GM12864 (cell line): ENCODE measurements at regions not wholly inside any gene's neighbourhood (a gene's known extent, or its start where the extent isn't known, plus 50 kb on each side); places are given as distances from the start of the nearest gene placed in this dataset.
A peak's percentile ranks its signal among the peaks of the same experiment; 100 is the strongest.

Source experiments
- DNase-seq: peaks from one replicate; pipeline ENCODE4 v3.0.0-alpha.2; 2011; ENCODE audit warnings: low read depth
- H3K4me3 ChIP-seq: 2 replicates; pipeline ENCODE4 v1.5.1; 2011; ENCODE audit warnings: mild to moderate bottlenecking, low read depth, low read length, control low read depth
- TF ChIP-seq, protein P1 (sequence below): IDR thresholded peaks from 2 replicates; pipeline ENCODE4 v1.5.1; 2011; ENCODE audit warnings: low read depth, mild to moderate bottlenecking, moderate library complexity, low read length, control low read depth, inconsistent platforms; ENCODE audit errors: missing control alignments

DNA sequence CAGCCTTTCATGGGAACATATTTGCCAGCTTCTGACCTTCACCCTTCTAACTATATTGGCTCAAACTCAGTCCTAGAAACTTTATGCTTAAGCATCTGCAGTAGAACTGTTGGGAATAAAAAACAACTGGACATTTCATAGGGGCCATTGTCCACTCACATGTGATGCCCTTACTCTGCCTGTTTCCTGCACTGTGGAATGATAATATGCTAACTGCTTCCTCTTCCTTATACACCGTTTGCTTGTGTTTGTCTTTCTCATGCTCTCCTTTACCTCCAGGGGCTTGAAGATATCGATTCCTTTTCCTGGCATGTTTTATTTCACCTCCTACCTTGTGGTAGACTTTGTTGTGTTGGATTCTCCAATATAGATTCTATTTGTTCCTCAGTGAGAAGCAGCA, 333.0 kb upstream of the DDI1 start:
- TF ChIP-seq, protein P1, sequence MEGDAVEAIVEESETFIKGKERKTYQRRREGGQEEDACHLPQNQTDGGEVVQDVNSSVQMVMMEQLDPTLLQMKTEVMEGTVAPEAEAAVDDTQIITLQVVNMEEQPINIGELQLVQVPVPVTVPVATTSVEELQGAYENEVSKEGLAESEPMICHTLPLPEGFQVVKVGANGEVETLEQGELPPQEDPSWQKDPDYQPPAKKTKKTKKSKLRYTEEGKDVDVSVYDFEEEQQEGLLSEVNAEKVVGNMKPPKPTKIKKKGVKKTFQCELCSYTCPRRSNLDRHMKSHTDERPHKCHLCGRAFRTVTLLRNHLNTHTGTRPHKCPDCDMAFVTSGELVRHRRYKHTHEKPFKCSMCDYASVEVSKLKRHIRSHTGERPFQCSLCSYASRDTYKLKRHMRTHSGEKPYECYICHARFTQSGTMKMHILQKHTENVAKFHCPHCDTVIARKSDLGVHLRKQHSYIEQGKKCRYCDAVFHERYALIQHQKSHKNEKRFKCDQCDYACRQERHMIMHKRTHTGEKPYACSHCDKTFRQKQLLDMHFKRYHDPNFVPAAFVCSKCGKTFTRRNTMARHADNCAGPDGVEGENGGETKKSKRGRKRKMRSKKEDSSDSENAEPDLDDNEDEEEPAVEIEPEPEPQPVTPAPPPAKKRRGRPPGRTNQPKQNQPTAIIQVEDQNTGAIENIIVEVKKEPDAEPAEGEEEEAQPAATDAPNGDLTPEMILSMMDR, result no peak
- no peak overlapping the region for H3K4me3 ChIP-seq
- no peak for DNase-seq

DNA sequence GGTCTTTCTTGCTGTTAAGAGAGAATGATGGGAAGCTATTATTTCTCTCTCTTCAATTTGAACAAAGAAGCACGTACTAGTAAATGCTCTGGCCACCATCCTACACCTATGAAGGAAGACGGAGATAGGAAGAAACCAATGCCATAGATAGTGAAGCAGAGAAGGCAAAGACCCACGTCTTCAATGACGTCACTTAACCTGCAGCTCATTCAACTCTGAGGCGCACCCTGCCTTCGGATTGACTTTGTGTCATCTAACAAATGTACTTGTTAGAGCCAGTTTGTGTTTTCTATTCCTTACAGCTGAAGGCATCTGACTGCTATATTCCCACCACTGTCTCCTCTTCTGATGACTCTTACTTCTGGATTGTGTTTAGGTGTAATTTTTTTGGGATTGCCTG, 332.5 kb upstream of the DDI1 start:
- TF ChIP-seq, protein P1, result no peak
- DNase-seq, result no peak
- H3K4me3 ChIP-seq, result no peak overlapping the region

DNA sequence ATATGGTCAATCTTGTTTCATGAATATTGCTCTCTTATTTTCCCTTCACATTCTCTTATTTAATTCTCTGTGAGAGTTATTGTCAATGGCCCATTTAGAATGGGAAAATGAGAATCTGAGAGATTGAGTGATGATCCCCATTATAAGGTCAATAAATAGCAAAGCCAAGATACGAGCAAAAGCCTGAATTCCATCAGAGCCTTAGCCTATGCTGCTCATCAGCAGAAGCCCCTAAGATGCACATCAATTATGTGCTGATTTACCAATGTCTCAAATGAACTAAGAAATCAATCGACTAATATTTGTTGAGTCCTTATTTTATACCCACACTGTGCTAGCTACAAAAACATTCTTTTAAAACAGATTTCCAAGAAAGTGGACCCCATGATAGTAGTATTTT, 330.8 kb upstream of the DDI1 start:
- TF ChIP-seq, protein P1, result no peak
- H3K4me3 ChIP-seq, result no peak overlapping the region
- no peak for DNase-seq

DNA sequence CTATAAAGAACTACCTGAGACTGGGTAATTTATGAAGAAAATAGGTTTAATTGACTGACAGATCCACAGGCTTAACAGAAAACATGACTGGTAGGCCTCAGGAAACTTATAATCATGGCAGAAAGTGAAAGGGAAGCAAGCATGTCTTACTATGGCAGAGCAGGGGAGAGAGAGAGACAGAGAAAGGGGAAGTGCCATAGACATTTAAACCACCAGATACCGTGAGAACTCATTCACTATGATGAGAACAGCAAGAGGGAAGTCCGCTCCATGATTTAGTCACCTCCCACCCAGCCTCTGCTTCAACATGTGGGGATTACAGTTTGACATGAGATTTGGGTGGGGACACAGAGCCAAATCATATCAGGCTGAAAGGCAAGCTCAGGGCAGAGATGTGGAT, 327.1 kb upstream of the DDI1 start:
- peak; percentile 10 for DNase-seq

DNA sequence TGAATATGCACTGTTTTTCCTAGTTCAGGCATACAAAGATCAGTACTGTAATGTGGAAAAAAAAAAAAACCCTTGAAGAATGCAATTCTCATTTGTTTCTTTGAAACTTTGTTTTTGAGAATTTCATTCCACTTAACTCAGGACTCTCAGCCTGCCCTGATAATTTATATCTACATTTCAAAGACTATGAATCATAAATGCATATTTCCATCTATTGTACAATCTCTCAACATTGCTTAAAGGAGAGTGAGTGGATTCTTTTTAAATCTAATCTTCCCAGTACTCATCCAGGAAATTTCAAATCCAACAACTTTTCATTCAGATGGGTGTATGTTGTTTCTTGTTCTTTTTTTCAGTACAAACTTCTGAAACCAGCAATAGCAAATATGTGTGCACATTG, 322.2 kb upstream of the DDI1 start:
- DNase-seq, result no peak
- TF ChIP-seq, protein P1, result no peak

More for the DNA sequence above, 327.1 kb upstream of the DDI1 start:
- TF ChIP-seq, protein P1, result no peak
- H3K4me3 ChIP-seq, result no peak overlapping the region

DNA sequence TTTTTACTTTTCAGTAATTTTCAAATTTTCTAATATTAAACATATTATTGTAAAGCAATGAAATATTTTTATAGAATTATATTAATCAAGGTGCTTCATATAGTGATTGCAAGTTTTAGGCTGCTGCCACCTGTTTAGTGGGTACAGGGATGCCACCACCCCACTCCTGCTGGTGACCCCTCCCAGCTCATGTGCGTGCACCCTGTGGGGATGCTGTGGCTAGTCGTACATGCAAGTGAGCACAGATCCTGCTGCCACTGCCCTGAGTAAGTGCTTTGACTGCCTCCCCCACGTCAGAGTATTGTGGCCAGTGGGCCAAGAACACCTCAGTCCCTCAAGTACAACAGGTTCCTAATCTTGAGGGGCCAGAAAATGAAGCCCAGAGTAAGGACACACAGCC, 320.1 kb upstream of the DDI1 start:
- no peak for DNase-seq
- TF ChIP-seq, protein P1, result no peak
- H3K4me3 ChIP-seq, result no peak overlapping the region

More for the DNA sequence above, 322.2 kb upstream of the DDI1 start:
- no peak overlapping the region for H3K4me3 ChIP-seq

DNA sequence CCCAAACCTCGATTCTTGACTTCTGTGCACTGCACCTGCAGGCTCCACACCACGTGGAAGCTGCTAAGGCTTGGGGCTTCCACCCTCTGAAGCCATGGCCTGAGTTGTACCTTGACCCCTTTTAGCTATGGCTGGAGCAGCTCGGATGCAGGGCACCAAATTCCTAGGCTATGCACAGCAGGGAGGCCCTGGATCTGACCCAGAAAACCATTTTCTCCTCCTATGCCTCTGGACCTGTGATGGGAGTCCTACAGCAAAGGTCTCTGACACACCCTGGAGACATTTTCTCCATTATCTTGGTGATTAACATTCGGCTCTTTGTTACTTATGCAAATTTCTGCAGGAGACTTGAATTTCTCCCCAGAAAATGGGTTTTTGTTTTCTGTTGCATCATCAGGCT, 309.2 kb upstream of the DDI1 start:
- TF ChIP-seq, protein P1, result no peak
- H3K4me3 ChIP-seq, result no peak overlapping the region
- DNase-seq, result no peak
